H1 (cell line): ENCODE measurements at regions not wholly inside any gene's neighbourhood (a gene's known extent, or its start where the extent isn't known, plus 50 kb on each side); places are given as distances from the start of the nearest gene placed in this dataset.

Experiments used
- BRCA1 ChIP-seq: IDR thresholded peaks from 2 replicates; pipeline ENCODE4 v1.6.1; 2012; ENCODE audit warnings: low read depth, low read length, improper control_type of control experiment
- CBX5 ChIP-seq: fragments of 300-800, 300-1000 bp; sonication (generic); IDR thresholded peaks from 2 replicates; pipeline ENCODE4 v1.7.1; 2016; ENCODE audit warnings: antibody characterized with exemption, low read length, low read depth
- EZH2 ChIP-seq: fragments of 200-600 bp; sonication (generic); IDR thresholded peaks from 2 replicates; pipeline ENCODE4 v1.7.1; 2012; ENCODE audit warnings: low read depth, mild to moderate bottlenecking, moderate library complexity, low read length, inconsistent platforms; ENCODE audit not compliant: severe bottlenecking
- KDM1A ChIP-seq: fragments of 200-600, 300-600 bp; sonication (generic); IDR thresholded peaks from 2 replicates; pipeline ENCODE4 v1.7.1; 2016; ENCODE audit warnings: mild to moderate bottlenecking, low read length, borderline replicate concordance
- POLR2A ChIP-seq, 2 experiments: IDR thresholded peaks; 1 replicate in 1 of 2; 2 replicates in 1 of 2; pipeline ENCODE4 v1.6.1; 2011; ENCODE audit warnings: low read depth in 2 of 2, low read length in 2 of 2, mild to moderate bottlenecking in 2 of 2; ENCODE audit errors: control extremely low read depth in 1 of 2
- POLR2AphosphoS5 ChIP-seq: IDR thresholded peaks from 2 replicates; pipeline ENCODE4 v1.6.1; 2011; ENCODE audit warnings: low read depth, low read length
- RAD21 ChIP-seq, 2 experiments: IDR thresholded peaks in 1 of 2; conservative IDR thresholded peaks in 1 of 2; 2 replicates each; pipeline ENCODE4 v1.6.1; 2011; ENCODE audit warnings: low read depth in 2 of 2, low read length in 2 of 2, improper control_type of control experiment in 1 of 2, inconsistent platforms in 1 of 2, mild to moderate bottlenecking in 1 of 2, moderate library complexity in 1 of 2
- RFX5 ChIP-seq: IDR thresholded peaks from 2 replicates; pipeline ENCODE4 v1.6.1; 2011; ENCODE audit warnings: low read depth, low read length, improper control_type of control experiment, borderline replicate concordance
- TBP ChIP-seq: IDR thresholded peaks from 2 replicates; pipeline ENCODE4 v1.6.1; 2011; ENCODE audit warnings: low read depth, low read length, improper control_type of control experiment
- TF ChIP-seq, protein P1 (sequence below), 3 experiments: IDR thresholded peaks; 1 replicate in 2 of 3; 2 replicates in 1 of 3; pipeline versions ENCODE4 v1.5.1 to v1.6.1; 2011; ENCODE audit warnings: low read length in 3 of 3, mild to moderate bottlenecking in 3 of 3, inconsistent platforms in 2 of 3, low read depth in 1 of 3, moderate library complexity in 1 of 3; ENCODE audit not compliant: insufficient read depth in 1 of 3; ENCODE audit errors: control extremely low read depth in 1 of 3

DNA sequence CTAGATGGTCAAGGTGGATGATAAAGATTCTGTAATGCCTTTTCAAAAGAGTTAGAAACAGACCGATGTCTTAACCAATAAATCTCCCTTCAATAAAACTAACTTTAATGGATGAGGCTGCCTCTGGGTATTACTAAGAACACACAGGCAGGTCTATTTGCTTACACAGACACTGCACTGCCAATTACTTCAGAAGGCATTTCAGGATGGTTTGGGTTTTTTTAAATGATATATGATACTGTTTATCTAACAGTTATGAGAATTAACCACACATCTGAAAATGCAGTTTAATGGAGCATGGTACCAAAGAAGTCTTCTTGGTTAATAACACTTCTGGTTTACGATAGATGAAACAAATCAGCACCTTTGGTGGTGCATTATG lies 367.9 kb upstream of the GRAMD2B start:
- no peak for TF ChIP-seq KDM1A
- TF ChIP-seq RFX5, result no peak
- no peak for TF ChIP-seq CBX5
- TF ChIP-seq, protein P1, sequence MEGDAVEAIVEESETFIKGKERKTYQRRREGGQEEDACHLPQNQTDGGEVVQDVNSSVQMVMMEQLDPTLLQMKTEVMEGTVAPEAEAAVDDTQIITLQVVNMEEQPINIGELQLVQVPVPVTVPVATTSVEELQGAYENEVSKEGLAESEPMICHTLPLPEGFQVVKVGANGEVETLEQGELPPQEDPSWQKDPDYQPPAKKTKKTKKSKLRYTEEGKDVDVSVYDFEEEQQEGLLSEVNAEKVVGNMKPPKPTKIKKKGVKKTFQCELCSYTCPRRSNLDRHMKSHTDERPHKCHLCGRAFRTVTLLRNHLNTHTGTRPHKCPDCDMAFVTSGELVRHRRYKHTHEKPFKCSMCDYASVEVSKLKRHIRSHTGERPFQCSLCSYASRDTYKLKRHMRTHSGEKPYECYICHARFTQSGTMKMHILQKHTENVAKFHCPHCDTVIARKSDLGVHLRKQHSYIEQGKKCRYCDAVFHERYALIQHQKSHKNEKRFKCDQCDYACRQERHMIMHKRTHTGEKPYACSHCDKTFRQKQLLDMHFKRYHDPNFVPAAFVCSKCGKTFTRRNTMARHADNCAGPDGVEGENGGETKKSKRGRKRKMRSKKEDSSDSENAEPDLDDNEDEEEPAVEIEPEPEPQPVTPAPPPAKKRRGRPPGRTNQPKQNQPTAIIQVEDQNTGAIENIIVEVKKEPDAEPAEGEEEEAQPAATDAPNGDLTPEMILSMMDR (IDR thresholded peaks at IDR 0.05; ENCODE audit: control extremely low read depth in 1 of 3, insufficient read depth in 1 of 3, low read depth in 1 of 3, low read length in 3 of 3), result no peak
- no peak for TF ChIP-seq BRCA1
- TF ChIP-seq POLR2A (IDR thresholded peaks at IDR 0.05; ENCODE audit: control extremely low read depth in 1 of 2, low read depth in 2 of 2, low read length in 2 of 2), result no peak
- TF ChIP-seq POLR2AphosphoS5, result no peak
- TF ChIP-seq TBP, result no peak
- TF ChIP-seq EZH2, result no peak
- no peak for TF ChIP-seq RAD21 (IDR thresholded peaks at IDR 0.05 in 1 of 2, conservative IDR thresholded peaks at IDR 0.05 in 1 of 2; ENCODE audit: low read depth in 2 of 2, low read length in 2 of 2)
